ENCODE measurements at regions not wholly inside any gene's neighbourhood (a gene's known extent, or its start where the extent isn't known, plus 50 kb on each side); places are given as distances from the start of the nearest gene placed in this dataset.

GRCh38 chr16:80080287-80080851 is 460.4 kb upstream of the DYNLRB2 start:
- intact Hi-C loops (cut with DNase I) = loop anchor here in 1 of 2 donors (5.0 to 10.0 kb wide), 2 partner anchors 306 to 478 kb away; partner anchors contain the start of gene MAF
- Histone ChIP-seq H3K4me3 (no peak overlapping the region), H3K9me3 (no peaks in the 10 kb centered on the region), H3K27me3 (ENCODE audit: insufficient read depth in 3 of 3, low read length in 2 of 3) (no peaks in the 10 kb centered on the region), H3K27ac (no peak overlapping the region), H3K36me3 (ENCODE audit: insufficient read depth in 1 of 2, low read depth in 1 of 2) (no peaks in the 10 kb centered on the region), H3K4me1 (no peaks in the 10 kb centered on the region)
- TF ChIP-seq CTCF (IDR thresholded peaks at IDR 0.05) = no peak
- no peak for ATAC-seq
- 94 to 95% (median 95%) methylated on average over 2 of the region's 2 CpGs for WGBS, 3 donors
- no peak for DNase-seq

GRCh38 chr16:80079072-80079471 is 461.7 kb upstream of the DYNLRB2 start:
- ATAC-seq = no peak
- no peaks in the 10 kb centered on the region for H3K36me3 ChIP-seq (ENCODE audit: insufficient read depth in 1 of 2, low read depth in 1 of 2)
- no peak overlapping the region for H3K4me3 ChIP-seq
- H3K27me3 ChIP-seq (ENCODE audit: insufficient read depth in 3 of 3, low read length in 2 of 3) = no peaks in the 10 kb centered on the region
- TF ChIP-seq CTCF (IDR thresholded peaks at IDR 0.05) = no peak
- 68 to 82% (median 75%) methylated on average over 3 of the region's 3 CpGs for WGBS, 3 donors
- no peaks in the 10 kb centered on the region for H3K4me1 ChIP-seq
- intact Hi-C loops (cut with DNase I) = no loop called here
- H3K9me3 ChIP-seq = no peaks in the 10 kb centered on the region
- no peak for DNase-seq
- H3K27ac ChIP-seq = no peak overlapping the region

GRCh38 chr16:80077696-80078095 is 463.1 kb upstream of the DYNLRB2 start:
- Histone ChIP-seq H3K4me3 (no peak overlapping the region), H3K36me3 (ENCODE audit: insufficient read depth in 1 of 2, low read depth in 1 of 2) (no peaks in the 10 kb centered on the region), H3K4me1 (no peaks in the 10 kb centered on the region), H3K27ac (no peak overlapping the region), H3K9me3 (no peaks in the 10 kb centered on the region), H3K27me3 (ENCODE audit: insufficient read depth in 3 of 3, low read length in 2 of 3) (no peaks in the 10 kb centered on the region)
- no peak for ATAC-seq
- no peak for DNase-seq
- 73 to 82% (median 73%) methylated on average over 4 of the region's 4 CpGs for WGBS, 3 donors
- intact Hi-C loops (cut with DNase I) = no loop called here
- TF ChIP-seq CTCF (IDR thresholded peaks at IDR 0.05) = no peak

GRCh38 chr16:80074329-80074728 is 466.5 kb upstream of the DYNLRB2 start:
- Histone ChIP-seq H3K9me3 (no peaks in the 10 kb centered on the region), H3K4me3 (no peak overlapping the region), H3K27me3 (ENCODE audit: insufficient read depth in 3 of 3, low read length in 2 of 3) (no peaks in the 10 kb centered on the region), H3K36me3 (ENCODE audit: insufficient read depth in 1 of 2, low read depth in 1 of 2) (no peaks in the 10 kb centered on the region), H3K4me1 (no peaks in the 10 kb centered on the region), H3K27ac (no peak overlapping the region)
- whole genome bisulfite sequencing, 3 donors = 92 to 100% (median 95%) methylated on average over 1 of the region's 1 CpG
- TF ChIP-seq CTCF (IDR thresholded peaks at IDR 0.05) = no peak
- no peak for ATAC-seq
- no peak for DNase-seq
- intact Hi-C loops (cut with DNase I) = no loop called here

- intact Hi-C loops (cut with DNase I) = no loop called here
- no peak for ATAC-seq
These were observed 468.8 kb upstream of the DYNLRB2 start for GRCh38 chr16:80071964-80072456.

More at GRCh38 chr16:80071964-80072456, 468.8 kb upstream of the DYNLRB2 start:
- DNase-seq = no peak
- Histone ChIP-seq H3K27ac (no peak overlapping the region), H3K27me3 (ENCODE audit: insufficient read depth in 3 of 3, low read length in 2 of 3) (no peaks in the 10 kb centered on the region), H3K4me1 (no peaks in the 10 kb centered on the region), H3K9me3 (no peaks in the 10 kb centered on the region), H3K36me3 (ENCODE audit: insufficient read depth in 1 of 2, low read depth in 1 of 2) (no peaks in the 10 kb centered on the region), H3K4me3 (no peak overlapping the region)
- no peak for TF ChIP-seq CTCF (IDR thresholded peaks at IDR 0.05)
- WGBS, 3 donors = 62 to 72% (median 63%) methylated on average over 5 of the region's 5 CpGs
